ENCODE measurements at regions not wholly inside any gene's neighbourhood (a gene's known extent, or its start where the extent isn't known, plus 50 kb on each side); places are given as distances from the start of the nearest gene placed in this dataset.

DNA sequence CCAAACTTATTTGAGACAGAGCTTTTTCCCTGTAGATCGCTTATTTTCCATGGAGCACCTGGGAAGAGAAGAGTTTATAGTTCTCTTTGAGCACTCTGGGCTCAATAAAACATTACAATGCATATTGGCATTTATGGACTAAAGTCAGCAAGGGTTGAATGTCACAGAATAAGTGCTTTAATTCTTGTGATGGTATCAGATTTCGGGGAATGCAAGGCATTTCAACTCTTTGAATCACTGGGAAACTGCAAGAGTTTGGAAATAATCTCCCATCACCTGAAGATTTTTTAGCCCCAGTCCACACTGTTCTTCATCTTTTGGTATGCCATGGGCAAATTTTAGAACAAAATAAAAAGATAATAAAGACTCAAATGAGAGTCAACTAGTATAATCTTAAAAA lies 111.5 kb upstream of the WDFY3 start:
- FAIRE-seq (no peak), ATAC-seq (no peak), DNase-seq (ENCODE audit: extremely low read depth in 1 of 4, low spot score in 3 of 4) (no peak)
- BruUV-seq (replicated peaks): no TSS peak
- no peaks in the 10 kb centered on the region for H3K27me3 ChIP-seq (ENCODE audit: control insufficient read depth in 2 of 2, insufficient read depth in 2 of 2, low read length in 2 of 2)
- no peak overlapping the region for H3K4me2 ChIP-seq (ENCODE audit: insufficient read depth, low read length)
- H3K79me2 ChIP-seq (ENCODE audit: control insufficient read depth, insufficient read depth, low read length): no peaks in the 10 kb centered on the region
- no peaks in the 10 kb centered on the region for H3K4me1 ChIP-seq (replicated peaks in 1 of 2; ENCODE audit: control insufficient read depth in 2 of 2, insufficient read depth in 2 of 2, low read length in 2 of 2)
- H3K36me3 ChIP-seq (ENCODE audit: control insufficient read depth, insufficient read depth, low read length): no peaks in the 10 kb centered on the region
- H3K9me3 ChIP-seq (replicated peaks; ENCODE audit: control insufficient read depth, insufficient read depth, low read depth, low read length): no peaks in the 10 kb centered on the region
- H3K9ac ChIP-seq (ENCODE audit: insufficient read depth in 1 of 2, low read depth in 2 of 2, low read length in 2 of 2): no peak overlapping the region
- 0% methylated on average over 2 of the region's 2 CpGs for WGBS (ENCODE audit: insufficient coverage, low coverage, missing lambda C conversion rate)
- intact Hi-C loops (cut with micrococcal nuclease) (no loop called here), in situ Hi-C loops (cut with MboI) (no loop called here)
- TF ChIP-seq ETV5 (CRISPR knock-in tag; IDR thresholded peaks at IDR 0.05; ENCODE audit: low read depth): no peak
- TF ChIP-seq E4F1 (CRISPR knock-in tag; IDR thresholded peaks at IDR 0.05; ENCODE audit: borderline replicate concordance): no peak
- TF ChIP-seq E2F1 (CRISPR knock-in tag; IDR thresholded peaks at IDR 0.05): no peak
- TF ChIP-seq PURB (CRISPR knock-in tag; IDR thresholded peaks at IDR 0.05; ENCODE audit: low read depth): no peak
- no peak for TF ChIP-seq ZC3H8 (IDR thresholded peaks at IDR 0.05)
- TF ChIP-seq SMARCA5 (IDR thresholded peaks at IDR 0.05): no peak
- no peak for TF ChIP-seq PKNOX1 (IDR thresholded peaks at IDR 0.05)
- no peak for TF ChIP-seq GABPB2 (CRISPR knock-in tag; conservative IDR thresholded peaks at IDR 0.05)
- TF ChIP-seq PHF8 (IDR thresholded peaks at IDR 0.05; ENCODE audit: borderline replicate concordance, low read length): no peak
- TF ChIP-seq E2F6 (IDR thresholded peaks at IDR 0.05; ENCODE audit: borderline replicate concordance in 1 of 2, extremely low read depth in 1 of 2, insufficient read depth in 1 of 2, insufficient read length in 1 of 2, low read depth in 1 of 2, low read length in 1 of 2, poor library complexity in 1 of 2, severe bottlenecking in 1 of 2): no peak
- no peak for TF ChIP-seq SNRNP70 (optimal IDR thresholded peaks at IDR 0.05; ENCODE audit: low read depth, low read length)
- H4K20me1 ChIP-seq (replicated peaks; ENCODE audit: control insufficient read depth, insufficient read depth, low read length): no peaks in the 10 kb centered on the region
- H3K4me3 ChIP-seq: no peak overlapping the region
- ChIA-PET CTCF (ENCODE audit: low intra/inter-chr PET ratio) (no interaction called here), POLR2A (no interaction called here)
- no peak overlapping the region for H2AFZ ChIP-seq (ENCODE audit: low read depth, low read length)
- H3K9me1 ChIP-seq (ENCODE audit: control insufficient read depth, insufficient read depth, low read length): no peaks in the 10 kb centered on the region
- H3K27ac ChIP-seq (ENCODE audit: extremely low read depth, low read depth, low read length): no peak overlapping the region

All from K562 (cell line).